ENCODE measurements at regions not wholly inside any gene's neighbourhood (a gene's known extent, or its start where the extent isn't known, plus 50 kb on each side); places are given as distances from the start of the nearest gene placed in this dataset.
"Not testable (repeated sequence)": the region's sequence is repeated elsewhere in the genome, so short reads cannot be mapped to it uniquely, and the experiment has no call there.

DNA sequence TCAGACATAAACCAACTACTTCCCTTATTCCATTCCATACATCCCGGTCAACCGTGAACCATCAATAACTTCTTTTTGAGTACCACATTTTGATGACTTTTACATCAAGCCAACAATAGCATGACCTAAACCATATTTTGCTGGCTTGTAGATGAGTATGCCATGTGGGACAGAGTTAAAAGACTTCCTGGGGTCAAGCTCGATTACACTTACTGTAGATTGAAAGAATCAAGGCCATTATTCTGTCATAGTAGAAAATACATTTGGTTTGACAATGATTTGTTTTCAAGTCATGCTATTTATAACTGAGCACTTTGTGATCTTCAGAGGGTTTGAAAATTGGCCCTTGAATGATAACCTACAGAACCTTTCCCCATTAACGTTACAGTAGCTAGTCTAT is 1086.9 kb upstream of the PCDH20 start:
- DNase-seq = no peak

GRCh38 chr13:62489731-62490130 is 1074.1 kb upstream of the PCDH20 start:
- DNase-seq = no peak

DNA sequence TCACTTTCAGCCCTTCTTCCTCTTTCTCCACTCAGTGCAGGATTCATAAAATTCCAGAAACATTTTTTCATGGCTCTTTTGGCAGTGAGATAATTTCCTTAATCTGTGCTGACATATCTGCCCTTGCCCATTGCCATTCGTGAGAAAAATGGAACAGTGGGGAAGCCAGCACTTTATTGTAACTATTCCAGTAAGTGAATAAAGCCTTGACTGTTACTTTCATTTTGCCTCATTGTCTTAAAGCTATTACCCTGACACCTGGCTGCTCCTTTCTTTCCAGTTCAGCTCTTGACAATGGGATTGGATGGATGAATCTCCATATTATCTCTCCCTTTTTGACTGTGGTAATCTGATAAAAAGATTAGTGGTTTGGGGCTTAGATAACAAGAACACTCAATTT is 1068.1 kb upstream of the PCDH20 start:
- DNase-seq = no peak

DNA sequence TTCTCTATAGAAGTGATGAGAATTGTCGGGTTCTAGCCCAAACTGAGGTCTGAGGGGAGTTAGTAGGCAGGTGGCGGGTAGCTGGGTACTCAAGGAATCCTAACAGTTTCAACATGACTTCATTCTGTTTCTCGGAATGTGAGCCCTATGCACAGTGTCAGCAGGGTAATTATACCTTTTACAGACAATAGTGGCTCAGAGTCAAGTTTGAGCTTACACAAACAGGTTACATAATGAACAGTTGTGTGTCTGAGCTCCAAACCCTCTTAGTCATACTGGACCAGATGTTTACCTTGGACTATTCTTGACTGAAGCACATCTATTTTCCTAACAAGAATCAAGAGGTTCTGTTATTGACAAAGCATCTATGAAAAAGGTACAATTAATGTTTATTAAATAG is 1066.7 kb upstream of the PCDH20 start:
- DNase-seq = no peak

DNA sequence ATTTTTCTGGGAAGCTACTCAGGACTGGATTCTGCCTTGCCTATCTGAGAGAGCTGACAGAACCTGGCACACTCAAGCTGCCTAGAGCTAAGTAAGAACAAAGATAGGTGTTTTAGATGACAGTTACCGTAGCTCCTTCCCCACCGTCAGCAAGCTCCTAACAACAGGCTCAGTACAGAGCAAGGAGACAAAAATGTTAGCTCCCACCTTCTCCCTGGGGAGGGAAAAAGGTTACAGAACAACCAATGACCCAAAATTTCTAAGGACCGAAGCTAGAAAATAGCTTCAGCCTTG is 1058.2 kb upstream of the PCDH20 start:
- DNase-seq = no peak

DNA sequence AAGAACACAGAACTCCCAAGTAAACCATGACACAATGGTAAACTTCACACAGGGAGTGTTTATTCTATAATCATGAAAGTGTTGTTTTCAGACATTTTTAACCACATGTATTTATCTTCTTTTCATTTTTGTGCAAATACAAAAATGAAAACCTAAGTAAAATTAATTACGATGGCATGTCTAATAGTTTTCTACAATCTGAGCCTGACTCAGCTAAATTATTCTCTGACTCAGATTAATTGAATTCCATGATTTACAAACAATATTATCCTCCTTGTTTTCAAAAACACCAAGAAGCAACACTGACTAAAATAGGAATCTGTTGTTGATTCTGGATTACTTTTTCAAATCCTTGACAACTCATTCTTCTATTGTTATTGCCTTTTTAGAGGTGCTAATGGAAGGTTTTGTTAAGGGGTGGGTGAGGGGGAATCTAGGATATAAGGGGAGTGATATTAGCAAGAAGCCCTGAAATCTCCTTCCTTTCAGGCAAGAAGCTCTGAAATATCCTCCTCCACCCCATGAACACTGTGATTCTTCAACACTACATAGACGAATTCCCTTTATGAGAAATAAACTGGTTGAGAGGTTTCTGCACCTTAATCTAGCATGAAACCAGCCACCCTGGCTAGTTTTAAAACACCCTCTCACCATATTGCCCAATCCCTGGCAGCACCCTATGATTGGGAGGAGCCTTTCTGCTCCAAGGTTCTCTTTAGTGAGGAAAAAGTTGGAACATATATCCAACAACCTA is 1057.7 kb upstream of the PCDH20 start:
- no peak for DNase-seq

DNA sequence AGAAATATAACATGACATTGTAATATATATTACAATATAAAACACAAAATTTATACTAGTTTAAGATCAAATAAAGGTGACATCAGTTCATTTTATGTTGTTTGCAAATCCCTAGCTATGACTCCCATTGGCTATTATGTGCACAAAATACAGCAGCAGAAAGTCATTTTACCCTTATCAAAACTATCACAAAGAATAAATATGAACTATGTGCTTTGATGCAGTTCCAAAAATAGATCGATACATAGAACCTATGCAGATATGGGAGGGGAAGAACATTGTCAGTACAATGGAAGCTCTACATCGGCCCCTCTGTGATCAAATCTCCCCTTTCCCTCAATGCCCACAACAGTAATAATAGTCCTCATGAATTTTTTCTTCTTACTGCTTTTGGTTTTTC is 1038.1 kb upstream of the PCDH20 start:
- no peak for DNase-seq

- no peak for DNase-seq
Observed at GRCh38 chr13:62450759-62451158, 1035.1 kb upstream of the PCDH20 start.

DNA sequence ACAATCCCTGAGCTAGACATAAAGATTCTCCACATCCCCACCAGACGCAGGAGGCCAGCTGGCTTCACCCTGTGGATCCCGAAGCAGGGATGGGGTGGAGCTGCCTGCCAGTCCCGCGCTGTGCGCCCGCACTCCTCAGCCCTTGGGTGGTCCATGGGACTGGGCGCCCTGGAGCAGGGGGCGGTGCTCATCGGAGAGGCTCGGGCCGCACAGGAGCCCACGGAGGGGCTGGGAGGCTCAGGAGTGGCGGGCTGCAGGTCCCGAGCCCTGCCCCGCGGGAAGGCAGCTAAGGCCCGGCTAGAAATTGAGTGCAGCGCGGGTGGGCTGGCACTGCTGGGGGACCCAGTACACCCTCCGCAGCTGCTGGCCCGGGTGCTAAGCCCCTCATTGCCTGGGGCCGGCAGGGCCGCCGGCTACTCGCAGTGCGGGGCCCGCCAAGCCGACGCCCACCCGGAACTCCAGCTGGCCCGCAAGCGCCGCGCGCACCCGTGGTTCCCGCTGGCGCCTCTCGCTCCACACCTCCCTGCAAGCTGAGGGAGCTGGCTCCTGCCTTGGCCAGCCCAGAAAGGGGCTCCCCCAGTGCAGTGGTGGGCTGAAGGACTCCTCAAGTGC is 1032.2 kb upstream of the PCDH20 start:
- DNase-seq = not testable (repeated sequence)

DNA sequence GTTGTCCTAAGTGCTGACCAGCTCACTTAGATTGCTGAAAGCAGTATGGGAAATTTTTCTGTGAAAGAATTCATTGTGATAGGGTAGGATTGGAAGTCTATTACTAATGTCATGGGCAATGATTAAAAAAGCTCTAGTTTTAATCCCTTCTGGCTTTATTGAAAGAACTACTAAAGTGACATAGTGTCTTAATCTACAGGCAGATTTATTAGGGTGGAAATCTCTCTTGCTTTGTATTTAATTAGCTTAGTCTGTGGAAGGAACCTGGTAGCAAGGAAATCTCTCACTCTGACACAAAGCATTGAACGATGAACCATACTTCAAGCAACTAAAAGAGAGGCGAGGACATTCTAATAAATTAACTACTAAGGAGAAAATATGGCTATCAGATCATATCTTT is 1029.2 kb upstream of the PCDH20 start:
- no peak for DNase-seq

DNA sequence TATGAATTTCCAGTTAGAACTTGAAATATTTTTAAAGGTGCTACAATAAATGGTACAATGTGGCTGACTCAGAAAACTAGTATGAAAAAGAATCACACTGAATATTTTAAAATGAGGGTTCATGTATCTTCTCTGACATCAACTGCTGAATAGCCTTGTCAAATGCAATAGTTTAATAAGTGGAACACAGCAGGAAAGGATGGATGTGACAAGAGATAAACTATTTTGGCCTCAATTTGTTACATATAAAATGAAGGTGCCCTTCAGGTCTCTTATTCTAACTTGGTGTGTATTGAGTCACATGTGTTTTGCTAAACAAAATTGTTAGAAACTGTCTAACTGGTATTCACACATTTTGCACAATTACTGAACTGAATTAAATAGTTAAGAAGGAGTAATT is 1018.4 kb upstream of the PCDH20 start:
- DNase-seq = no peak

GRCh38 chr13:62433660-62434059 is 1018.0 kb upstream of the PCDH20 start:
- no peak for DNase-seq

GRCh38 chr13:62432906-62433305 is 1017.3 kb upstream of the PCDH20 start:
- no peak for DNase-seq

- DNase-seq = no peak
Observed at GRCh38 chr13:62432295-62432694, 1016.6 kb upstream of the PCDH20 start.

DNA sequence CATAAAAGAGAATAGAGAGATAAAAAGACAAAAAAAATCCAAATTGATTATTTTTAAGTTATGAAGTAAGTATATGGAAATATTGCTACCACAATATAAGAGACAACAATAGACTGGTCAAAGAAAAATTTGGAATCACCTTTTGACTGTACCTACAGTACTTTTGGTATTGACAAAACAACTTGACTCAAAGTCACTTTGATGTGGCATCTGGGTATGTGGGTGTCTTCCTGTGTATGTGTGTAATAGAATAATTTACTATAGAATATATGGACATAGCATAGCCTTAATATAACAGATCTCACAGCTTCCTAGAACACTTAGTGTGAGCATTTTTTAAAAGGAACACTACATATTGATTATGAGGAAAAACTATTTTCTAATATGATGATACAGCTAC is 1016.2 kb upstream of the PCDH20 start:
- no peak for DNase-seq

DNA sequence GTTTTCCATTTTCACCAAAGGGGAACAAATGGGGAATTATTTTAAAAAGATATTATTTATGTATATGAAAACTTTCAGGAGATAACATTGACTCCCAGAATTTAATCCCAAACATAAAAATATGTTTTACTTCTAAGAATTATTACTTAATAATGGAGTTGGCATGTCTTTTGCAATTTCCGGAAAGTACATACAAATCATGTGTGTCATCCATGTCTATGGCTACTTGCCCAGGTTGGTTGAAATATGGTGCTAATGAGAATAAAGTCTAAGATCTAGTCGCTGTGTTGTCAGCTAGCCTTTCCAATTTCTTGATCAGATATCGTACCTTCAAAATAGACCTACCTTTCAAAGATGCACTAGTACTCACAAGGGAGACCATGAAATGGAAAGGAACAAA is 1003.2 kb upstream of the PCDH20 start:
- no peak for DNase-seq

DNA sequence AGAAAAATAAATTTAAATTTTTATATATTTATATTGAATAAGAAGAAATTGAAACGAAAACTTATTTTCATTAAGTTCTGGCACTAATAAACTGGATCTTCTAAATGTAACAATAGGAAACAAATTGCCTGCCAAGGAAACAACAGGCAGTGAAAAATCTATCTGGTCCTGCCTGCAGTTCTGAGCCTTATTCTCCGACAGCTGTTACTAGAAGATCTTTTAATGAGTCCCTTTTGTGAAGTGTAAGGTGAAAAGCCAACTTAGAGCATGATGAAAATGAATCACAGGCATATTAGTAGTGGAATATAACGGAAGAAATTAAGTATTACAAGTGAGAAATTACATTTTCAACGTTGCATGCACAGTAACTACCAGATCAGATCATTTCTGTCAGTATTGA is 1002.7 kb upstream of the PCDH20 start:
- DNase-seq = no peak

DNA sequence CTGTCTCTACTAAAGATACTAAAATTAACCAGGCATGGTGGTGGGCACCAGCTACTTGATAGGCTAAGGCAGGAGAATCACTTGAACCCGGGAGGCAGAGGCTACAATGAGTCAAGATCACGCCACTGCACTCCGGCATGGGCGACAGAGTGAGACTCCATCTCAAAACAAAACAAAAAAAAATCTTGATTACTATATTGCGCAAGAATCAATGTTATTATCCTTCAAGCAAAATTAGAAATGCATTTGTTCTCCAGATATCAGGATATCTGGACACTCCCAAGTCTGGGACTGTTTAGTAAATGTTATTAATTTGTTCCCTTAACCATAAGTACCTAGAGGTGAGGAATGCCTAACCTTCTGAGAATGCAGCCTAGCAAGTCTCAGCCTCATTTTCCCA is 992.2 kb upstream of the PCDH20 start:
- DNase-seq = no peak

DNA sequence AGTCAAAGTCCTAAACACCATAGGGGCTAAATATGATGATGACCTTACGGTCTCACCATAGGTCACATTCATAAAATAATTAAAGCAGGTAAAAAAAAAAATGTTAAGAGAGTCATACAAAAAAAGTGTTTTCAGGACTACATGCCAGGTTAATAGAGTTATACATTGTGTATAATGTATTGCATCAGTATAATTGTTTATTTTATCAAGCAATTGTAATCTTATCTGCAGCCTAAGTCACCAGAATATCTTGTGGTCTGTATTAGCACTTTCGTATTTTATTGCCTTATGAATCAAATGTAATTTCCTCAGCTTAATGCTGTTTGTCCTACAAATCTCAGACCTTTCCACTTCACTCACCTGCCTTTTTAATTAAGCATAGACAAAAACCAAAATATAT is 972.9 kb upstream of the PCDH20 start:
- DNase-seq = no peak

- no peak for DNase-seq
Observed at GRCh38 chr13:62387647-62388046, 972.0 kb upstream of the PCDH20 start.

- DNase-seq = not testable (repeated sequence)
Observed at GRCh38 chr13:62379241-62379640, 963.6 kb upstream of the PCDH20 start.

DNA sequence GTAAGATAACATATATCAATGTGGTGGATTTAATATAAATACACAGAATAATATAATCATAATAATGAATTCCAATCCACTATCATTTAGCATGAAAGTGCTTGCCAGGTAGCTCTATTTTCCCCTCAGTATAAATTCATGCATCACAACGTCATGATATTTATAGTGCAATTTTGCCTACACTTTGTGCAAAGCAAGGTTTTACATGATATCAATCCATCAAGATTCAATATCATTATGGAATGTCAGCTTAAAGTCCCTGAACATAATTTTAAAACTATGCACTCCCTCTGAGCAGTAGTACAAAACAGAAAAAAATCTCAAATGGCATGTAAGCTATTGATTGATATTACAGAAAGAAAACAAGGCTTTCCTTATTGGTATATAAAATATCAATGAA is 962.2 kb upstream of the PCDH20 start:
- no peak for DNase-seq

DNA sequence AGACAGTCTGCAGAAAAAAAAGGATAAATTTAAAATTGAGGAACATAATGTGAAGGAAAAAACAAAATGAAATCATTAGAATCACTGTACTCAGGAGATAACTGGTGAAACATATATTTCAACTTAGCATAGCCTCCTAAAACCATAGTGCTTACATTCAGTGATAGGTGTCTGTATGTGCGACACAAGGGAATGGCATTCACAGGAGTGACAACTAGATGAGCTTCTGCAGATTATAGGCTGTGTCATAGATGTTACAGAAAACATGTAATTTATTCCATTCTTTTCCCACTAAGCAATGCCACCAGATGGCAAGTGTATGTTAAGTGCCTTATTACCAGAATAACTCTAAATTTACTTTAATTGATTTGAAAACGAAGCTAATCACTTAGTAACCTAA is 960.0 kb upstream of the PCDH20 start:
- no peak for DNase-seq

GRCh38 chr13:62371737-62372136 is 956.1 kb upstream of the PCDH20 start:
- DNase-seq = no peak

All from amygdala (tissue), 56 donors.